ENCODE measurements at regions not wholly inside any gene's neighbourhood (a gene's known extent, or its start where the extent isn't known, plus 50 kb on each side); places are given as distances from the start of the nearest gene placed in this dataset.

DNA sequence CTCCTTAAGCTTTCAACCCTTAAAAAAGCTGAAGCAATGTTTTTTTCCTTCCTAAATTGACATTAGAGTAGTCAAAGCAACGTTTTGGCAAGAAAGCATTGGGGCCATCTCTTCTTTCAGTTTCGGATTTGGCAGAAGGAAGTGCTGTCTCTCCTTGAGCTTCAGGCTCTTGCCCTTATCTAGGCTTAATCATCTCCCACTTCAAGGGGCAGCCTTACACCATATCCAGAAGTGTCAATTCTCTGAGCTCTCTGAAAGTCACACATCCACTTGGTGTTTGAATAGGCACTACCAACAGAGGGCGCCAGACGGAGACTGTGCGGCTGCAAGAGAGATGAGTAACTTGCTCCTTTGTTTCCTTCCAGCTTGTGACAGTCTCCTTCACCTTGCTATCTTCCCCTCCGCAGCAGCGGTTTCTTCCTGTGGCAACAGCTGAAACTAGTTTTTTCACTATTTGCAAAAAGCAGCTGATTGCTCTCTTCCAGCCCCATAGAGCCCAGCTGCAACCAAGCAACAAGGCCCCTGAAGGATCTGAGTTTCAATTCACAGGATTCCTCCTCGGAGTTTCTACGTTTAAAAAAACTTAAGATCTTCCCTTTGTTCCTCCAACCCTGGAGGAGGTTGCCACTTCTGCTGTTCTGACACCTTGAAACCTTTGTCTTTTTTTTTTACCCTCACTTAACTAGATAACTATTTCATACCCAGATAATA is 147.0 kb upstream of the SLCO3A1 start:
- DNase-seq (ENCODE audit: extremely low spot score, unreplicated experiment): peak; percentile 72
- Mint-ChIP-seq H3K36me3 (no peaks in the 10 kb centered on the region), H3K4me1 (ENCODE audit: unreplicated experiment) (peaks cover 6% of the 10 kb centered on the region), H3K27ac (peak overlapping the region; percentile 57), H3K4me3 (no peak overlapping the region), H3K9me3 (no peaks in the 10 kb centered on the region), H3K27me3 (no peaks in the 10 kb centered on the region)
- TF ChIP-seq, protein P1, sequence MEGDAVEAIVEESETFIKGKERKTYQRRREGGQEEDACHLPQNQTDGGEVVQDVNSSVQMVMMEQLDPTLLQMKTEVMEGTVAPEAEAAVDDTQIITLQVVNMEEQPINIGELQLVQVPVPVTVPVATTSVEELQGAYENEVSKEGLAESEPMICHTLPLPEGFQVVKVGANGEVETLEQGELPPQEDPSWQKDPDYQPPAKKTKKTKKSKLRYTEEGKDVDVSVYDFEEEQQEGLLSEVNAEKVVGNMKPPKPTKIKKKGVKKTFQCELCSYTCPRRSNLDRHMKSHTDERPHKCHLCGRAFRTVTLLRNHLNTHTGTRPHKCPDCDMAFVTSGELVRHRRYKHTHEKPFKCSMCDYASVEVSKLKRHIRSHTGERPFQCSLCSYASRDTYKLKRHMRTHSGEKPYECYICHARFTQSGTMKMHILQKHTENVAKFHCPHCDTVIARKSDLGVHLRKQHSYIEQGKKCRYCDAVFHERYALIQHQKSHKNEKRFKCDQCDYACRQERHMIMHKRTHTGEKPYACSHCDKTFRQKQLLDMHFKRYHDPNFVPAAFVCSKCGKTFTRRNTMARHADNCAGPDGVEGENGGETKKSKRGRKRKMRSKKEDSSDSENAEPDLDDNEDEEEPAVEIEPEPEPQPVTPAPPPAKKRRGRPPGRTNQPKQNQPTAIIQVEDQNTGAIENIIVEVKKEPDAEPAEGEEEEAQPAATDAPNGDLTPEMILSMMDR (conservative IDR thresholded peaks at IDR 0.05): peak; percentile 91

DNA sequence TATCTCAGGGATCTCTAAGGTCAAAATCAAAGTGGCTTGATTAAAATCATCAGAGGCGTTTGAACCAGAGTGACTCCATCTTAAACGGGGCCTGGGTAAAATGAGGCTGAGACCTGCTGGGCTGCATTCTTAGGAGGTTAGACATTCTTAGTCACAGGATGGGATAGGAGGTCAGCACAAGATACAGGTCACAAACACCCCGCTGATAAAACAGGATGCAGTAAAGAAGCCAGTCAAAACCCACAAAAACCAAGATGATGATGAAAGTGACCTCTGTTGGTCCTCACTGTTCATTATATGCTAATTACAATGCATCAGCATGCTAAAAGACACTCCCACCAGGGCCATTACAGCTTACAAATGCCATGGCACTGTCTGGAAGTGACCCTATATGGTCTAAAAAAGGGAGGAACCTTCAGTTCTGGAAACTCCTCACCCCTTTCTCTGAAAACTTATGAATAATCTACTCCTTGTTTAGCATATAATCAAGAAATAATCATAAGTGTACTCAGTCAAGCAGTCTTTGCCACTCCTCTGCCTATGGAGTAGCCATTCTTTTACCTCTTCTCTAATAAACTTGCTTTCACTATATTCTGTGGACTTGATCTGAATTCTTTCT is 143.3 kb upstream of the SLCO3A1 start:
- peaks cover 6% of the 10 kb centered on the region for H3K27me3 Mint-ChIP-seq
- H3K4me3 Mint-ChIP-seq: no peak overlapping the region
- H3K4me1 Mint-ChIP-seq (ENCODE audit: unreplicated experiment): peaks cover 13% of the 10 kb centered on the region
- no peak overlapping the region for H3K27ac Mint-ChIP-seq
- no peaks in the 10 kb centered on the region for H3K36me3 Mint-ChIP-seq
- H3K9me3 Mint-ChIP-seq: no peaks in the 10 kb centered on the region
- TF ChIP-seq, protein P1 (conservative IDR thresholded peaks at IDR 0.05): no peak
- DNase-seq (ENCODE audit: extremely low spot score, unreplicated experiment): no peak

- peaks cover 6% of the 10 kb centered on the region for H3K27me3 Mint-ChIP-seq
- H3K4me1 Mint-ChIP-seq (ENCODE audit: unreplicated experiment): peaks cover 10% of the 10 kb centered on the region
- TF ChIP-seq, protein P1 (conservative IDR thresholded peaks at IDR 0.05): no peak
- no peak overlapping the region for H3K27ac Mint-ChIP-seq
- DNase-seq (ENCODE audit: extremely low spot score, unreplicated experiment): no peak
- no peaks in the 10 kb centered on the region for H3K9me3 Mint-ChIP-seq
- no peak overlapping the region for H3K4me3 Mint-ChIP-seq
- no peaks in the 10 kb centered on the region for H3K36me3 Mint-ChIP-seq
These were observed 142.0 kb upstream of the SLCO3A1 start for GRCh38 chr15:91711384-91712033.

DNA sequence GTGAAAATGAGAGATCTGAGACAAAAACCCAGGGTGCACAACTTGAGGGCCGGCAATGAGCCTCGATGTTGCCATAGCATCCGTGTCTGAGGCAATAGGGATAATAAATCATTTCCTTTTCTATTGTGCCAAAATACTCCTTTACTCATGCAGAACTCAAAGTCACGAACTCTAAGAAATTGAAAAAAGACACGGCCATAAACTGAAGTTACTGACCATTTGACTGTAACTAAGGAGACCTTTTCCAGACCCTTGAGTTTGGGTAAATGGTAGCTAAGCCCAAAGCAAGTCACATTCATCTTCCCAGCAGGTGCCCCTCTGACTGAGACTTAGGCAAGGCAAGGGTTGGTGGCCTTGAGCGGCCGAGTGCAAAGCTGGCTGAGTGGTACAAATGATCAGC is 141.2 kb upstream of the SLCO3A1 start:
- TF ChIP-seq, protein P1 (conservative IDR thresholded peaks at IDR 0.05): no peak
- peaks cover 8% of the 10 kb centered on the region for H3K4me1 Mint-ChIP-seq (ENCODE audit: unreplicated experiment)
- peaks cover 6% of the 10 kb centered on the region for H3K27me3 Mint-ChIP-seq
- no peaks in the 10 kb centered on the region for H3K9me3 Mint-ChIP-seq
- H3K36me3 Mint-ChIP-seq: no peaks in the 10 kb centered on the region
- H3K4me3 Mint-ChIP-seq: no peak overlapping the region
- no peak overlapping the region for H3K27ac Mint-ChIP-seq
- no peak for DNase-seq (ENCODE audit: extremely low spot score, unreplicated experiment)

GRCh38 chr15:91716536-91716935 is 137.0 kb upstream of the SLCO3A1 start:
- Mint-ChIP-seq H3K4me3 (no peak overlapping the region), H3K36me3 (no peaks in the 10 kb centered on the region), H3K27me3 (peaks cover 14% of the 10 kb centered on the region), H3K4me1 (ENCODE audit: unreplicated experiment) (peaks cover 8% of the 10 kb centered on the region), H3K27ac (no peak overlapping the region), H3K9me3 (peaks cover 6% of the 10 kb centered on the region)
- DNase-seq (ENCODE audit: extremely low spot score, unreplicated experiment): no peak
- TF ChIP-seq, protein P1 (conservative IDR thresholded peaks at IDR 0.05): no peak
